Endothelial cell (in vitro differentiated cells): ENCODE measurements at regions not wholly inside any gene's neighbourhood (a gene's known extent, or its start where the extent isn't known, plus 50 kb on each side); places are given as distances from the start of the nearest gene placed in this dataset.

Source experiments
- DNase-seq: peaks from one replicate; pipeline ENCODE4 v3.0.0; 2021; ENCODE audit warnings: low spot score
- H3K27ac Mint-ChIP-seq: one replicate; pipeline ENCODE4 v1.8.0; 2021; ENCODE audit warnings: mixed read lengths, inconsistent platforms; ENCODE audit not compliant: unreplicated experiment
- H3K27me3 Mint-ChIP-seq: one replicate; pipeline ENCODE4 v1.8.0; 2021; ENCODE audit warnings: mild to moderate bottlenecking, moderate library complexity, mixed read lengths, inconsistent platforms; ENCODE audit not compliant: unreplicated experiment
- H3K36me3 Mint-ChIP-seq: one replicate; pipeline ENCODE4 v1.8.0; 2021; ENCODE audit warnings: mild to moderate bottlenecking, low read depth, mixed read lengths, inconsistent platforms; ENCODE audit not compliant: unreplicated experiment
- H3K4me1 Mint-ChIP-seq: one replicate; pipeline ENCODE4 v1.8.0; 2021; ENCODE audit warnings: mild to moderate bottlenecking, mixed read lengths, inconsistent platforms; ENCODE audit not compliant: unreplicated experiment
- H3K4me3 Mint-ChIP-seq: one replicate; pipeline ENCODE4 v1.8.0; 2021; ENCODE audit warnings: mild to moderate bottlenecking, mixed read lengths, inconsistent platforms; ENCODE audit not compliant: unreplicated experiment
- H3K9me3 Mint-ChIP-seq: one replicate; pipeline ENCODE4 v1.8.0; 2021; ENCODE audit warnings: mixed read lengths, inconsistent platforms; ENCODE audit not compliant: unreplicated experiment
- CTCF ChIP-seq: fragments of 200-600 bp; sonication (generic); IDR thresholded peaks from one replicate; pipeline ENCODE4 v1.5.0; 2021; ENCODE audit warnings: antibody characterized with exemption; ENCODE audit not compliant: unreplicated experiment

GRCh38 chr16:76724181-76724580 is 447.0 kb downstream of the CNTNAP4 start:
- TF ChIP-seq CTCF, result no peak
- H3K27ac Mint-ChIP-seq, result no peak overlapping the region
- no peak for DNase-seq
- H3K4me3 Mint-ChIP-seq, result no peak overlapping the region
- H3K4me1 Mint-ChIP-seq, result no peaks in the 10 kb centered on the region
- peaks cover 4% of the 10 kb centered on the region for H3K9me3 Mint-ChIP-seq
- no peaks in the 10 kb centered on the region for H3K27me3 Mint-ChIP-seq
- H3K36me3 Mint-ChIP-seq, result no peaks in the 10 kb centered on the region

- no peaks in the 10 kb centered on the region for H3K4me1 Mint-ChIP-seq
- no peaks in the 10 kb centered on the region for H3K36me3 Mint-ChIP-seq
- no peak for TF ChIP-seq CTCF
- H3K27ac Mint-ChIP-seq, result no peak overlapping the region
- H3K9me3 Mint-ChIP-seq, result peaks cover 4% of the 10 kb centered on the region
- no peak overlapping the region for H3K4me3 Mint-ChIP-seq
- no peaks in the 10 kb centered on the region for H3K27me3 Mint-ChIP-seq
- no peak for DNase-seq
Observed at GRCh38 chr16:76729525-76729924, 452.3 kb downstream of the CNTNAP4 start.

GRCh38 chr16:76732894-76733293 is 455.7 kb downstream of the CNTNAP4 start:
- Mint-ChIP-seq H3K4me1 (no peaks in the 10 kb centered on the region), H3K27ac (no peak overlapping the region), H3K9me3 (peaks cover 4% of the 10 kb centered on the region), H3K4me3 (no peak overlapping the region), H3K27me3 (no peaks in the 10 kb centered on the region), H3K36me3 (no peaks in the 10 kb centered on the region)
- no peak for DNase-seq
- TF ChIP-seq CTCF, result no peak

GRCh38 chr16:76741623-76742022 is 449.4 kb upstream of the MON1B start:
- H3K27ac Mint-ChIP-seq, result no peak overlapping the region
- no peaks in the 10 kb centered on the region for H3K36me3 Mint-ChIP-seq
- TF ChIP-seq CTCF, result no peak
- H3K4me1 Mint-ChIP-seq, result no peaks in the 10 kb centered on the region
- no peak overlapping the region for H3K4me3 Mint-ChIP-seq
- DNase-seq, result no peak
- no peaks in the 10 kb centered on the region for H3K9me3 Mint-ChIP-seq
- H3K27me3 Mint-ChIP-seq, result no peaks in the 10 kb centered on the region

GRCh38 chr16:76748461-76749348 is 442.3 kb upstream of the MON1B start:
- no peak for DNase-seq
- Mint-ChIP-seq H3K4me3 (no peak overlapping the region), H3K27me3 (no peaks in the 10 kb centered on the region), H3K4me1 (no peaks in the 10 kb centered on the region), H3K36me3 (no peaks in the 10 kb centered on the region), H3K9me3 (peaks cover 4% of the 10 kb centered on the region), H3K27ac (no peak overlapping the region)
- no peak for TF ChIP-seq CTCF
